Transverse colon (tissue), 4 donors: ENCODE measurements at regions not wholly inside any gene's neighbourhood (a gene's known extent, or its start where the extent isn't known, plus 50 kb on each side); places are given as distances from the start of the nearest gene placed in this dataset.

Experiments used
- DNase-seq: peaks from one replicate; pipeline ENCODE4 v3.0.0-alpha.2; 2019
- H3K27ac ChIP-seq, 4 donors: fragments of 200-600 bp; sonication (generic); 2 replicates each; pipeline ENCODE4 v1.5.1; 2016 to 2018; ENCODE audit warnings: inconsistent platforms in 4 of 4
- H3K27me3 ChIP-seq: fragments of 200-600 bp; sonication (generic); 2 replicates; pipeline ENCODE4 v1.5.1; 2017; ENCODE audit warnings: inconsistent platforms
- H3K36me3 ChIP-seq, 4 donors: fragments of 200-600 bp; sonication (generic); 2 replicates each; pipeline ENCODE4 v1.5.1; 2017 to 2019; ENCODE audit warnings: inconsistent platforms in 4 of 4
- H3K4me1 ChIP-seq, 4 donors: fragments of 200-600 bp; sonication (generic); 2 replicates each; pipeline ENCODE4 v1.5.1; 2017 to 2020; ENCODE audit warnings: inconsistent platforms in 4 of 4
- H3K4me3 ChIP-seq, 4 donors: fragments of 200-600 bp; sonication (generic); 1 replicate in 1 of 4; 2 replicates in 3 of 4; pipeline versions ENCODE4 v1.5.1 to v1.6.1; 2017 to 2019; ENCODE audit warnings: inconsistent platforms in 4 of 4
- H3K9me3 ChIP-seq, 2 donors: fragments of 200-600 bp; sonication (generic); 2 replicates each; pipeline ENCODE4 v1.5.1; 2017 to 2019; ENCODE audit warnings: inconsistent platforms in 2 of 2
- EP300 ChIP-seq: sonication (generic); formaldehyde crosslinking; IDR thresholded peaks from one replicate; pipeline ENCODE4 v1.6.1; 2017; ENCODE audit warnings: antibody characterized with exemption, low read depth
- POLR2A ChIP-seq: fragments of 450-650 bp; IDR thresholded peaks from one replicate; pipeline ENCODE4 v1.6.1; 2016; ENCODE audit warnings: antibody characterized with exemption, mild to moderate bottlenecking, moderate library complexity
- POLR2AphosphoS5 ChIP-seq, 3 donors: sonication (generic); formaldehyde crosslinking; IDR thresholded peaks; one replicate each; pipeline ENCODE4 v1.6.1; 2016; ENCODE audit warnings: antibody characterized with exemption in 3 of 3
- WGBS, 2 donors: methylation state at CpG; one replicate each; pipeline ENCODE4 v1.1.5; 2018; ENCODE audit warnings: low coverage in 1 of 2; 5-methylcytosine and 5-hydroxymethylcytosine counted together
- in situ Hi-C, 4 donors: fragments of 200-750 bp; cut with MboI; loops; one replicate each; pipeline versions ENCODE4 v1.15.0 to v1.15.1; 2017; ENCODE audit warnings: low sequenced_read_pairs in 3 of 4, low pct_ligation_motif_present in 1 of 4, low pct_unique_long_range_greater_than_20kb in 1 of 4
- intact Hi-C: fragments of 100-400 bp; cut with DNase I; formaldehyde crosslinking; loops from one replicate; pipeline ENCODE4 v1.15.1; 2023; ENCODE audit warnings: low total_unique reads
- TF ChIP-seq, protein P1 (sequence below), 5 experiments: fragments of 200-600 bp in 3 of 5; fragments of 450-650 bp in 2 of 5; sonication (generic) in 3 of 5; IDR thresholded peaks; 1 replicate in 2 of 5; 2 replicates in 3 of 5; pipeline ENCODE4 v1.5.1; 2016 to 2017; ENCODE audit warnings: antibody characterized with exemption in 5 of 5, inconsistent platforms in 3 of 5, mild to moderate bottlenecking in 2 of 5, moderate library complexity in 1 of 5

DNA sequence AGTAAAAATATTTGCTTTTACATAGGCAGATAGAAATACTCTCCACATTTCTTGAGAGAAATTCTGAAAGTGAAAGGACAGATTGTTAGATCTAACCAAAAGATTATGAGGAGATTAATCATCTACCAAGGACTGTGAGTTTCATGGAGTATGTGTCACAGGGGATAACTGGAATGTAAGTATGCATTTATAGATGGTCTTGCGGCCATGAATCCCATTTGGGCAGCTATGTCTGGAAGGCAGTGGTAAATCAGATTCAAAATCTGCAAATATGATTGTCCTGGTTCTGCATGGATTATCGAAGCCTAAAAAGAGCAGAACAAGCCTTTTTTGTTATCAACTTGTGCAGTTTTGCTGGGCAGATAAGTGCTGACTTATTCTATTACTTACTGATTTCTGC, 293.8 kb downstream of the RFPL4B start:
- Histone ChIP-seq H3K27ac (no peak overlapping the region), H3K36me3 (no peaks in the 10 kb centered on the region), H3K4me3 (no peak overlapping the region), H3K9me3 (no peaks in the 10 kb centered on the region), H3K27me3 (no peaks in the 10 kb centered on the region), H3K4me1 (no peaks in the 10 kb centered on the region)
- WGBS, 2 donors: 53 to 63% methylated on average over 2 of the region's 2 CpGs
- TF ChIP-seq EP300: no peak
- no peak for TF ChIP-seq POLR2A
- TF ChIP-seq POLR2AphosphoS5 (IDR thresholded peaks at IDR 0.05): no peak
- TF ChIP-seq, protein P1, sequence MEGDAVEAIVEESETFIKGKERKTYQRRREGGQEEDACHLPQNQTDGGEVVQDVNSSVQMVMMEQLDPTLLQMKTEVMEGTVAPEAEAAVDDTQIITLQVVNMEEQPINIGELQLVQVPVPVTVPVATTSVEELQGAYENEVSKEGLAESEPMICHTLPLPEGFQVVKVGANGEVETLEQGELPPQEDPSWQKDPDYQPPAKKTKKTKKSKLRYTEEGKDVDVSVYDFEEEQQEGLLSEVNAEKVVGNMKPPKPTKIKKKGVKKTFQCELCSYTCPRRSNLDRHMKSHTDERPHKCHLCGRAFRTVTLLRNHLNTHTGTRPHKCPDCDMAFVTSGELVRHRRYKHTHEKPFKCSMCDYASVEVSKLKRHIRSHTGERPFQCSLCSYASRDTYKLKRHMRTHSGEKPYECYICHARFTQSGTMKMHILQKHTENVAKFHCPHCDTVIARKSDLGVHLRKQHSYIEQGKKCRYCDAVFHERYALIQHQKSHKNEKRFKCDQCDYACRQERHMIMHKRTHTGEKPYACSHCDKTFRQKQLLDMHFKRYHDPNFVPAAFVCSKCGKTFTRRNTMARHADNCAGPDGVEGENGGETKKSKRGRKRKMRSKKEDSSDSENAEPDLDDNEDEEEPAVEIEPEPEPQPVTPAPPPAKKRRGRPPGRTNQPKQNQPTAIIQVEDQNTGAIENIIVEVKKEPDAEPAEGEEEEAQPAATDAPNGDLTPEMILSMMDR (IDR thresholded peaks at IDR 0.05): no peak
- intact Hi-C loops (no loop called here), in situ Hi-C loops (no loop called here)
- DNase-seq: no peak

DNA sequence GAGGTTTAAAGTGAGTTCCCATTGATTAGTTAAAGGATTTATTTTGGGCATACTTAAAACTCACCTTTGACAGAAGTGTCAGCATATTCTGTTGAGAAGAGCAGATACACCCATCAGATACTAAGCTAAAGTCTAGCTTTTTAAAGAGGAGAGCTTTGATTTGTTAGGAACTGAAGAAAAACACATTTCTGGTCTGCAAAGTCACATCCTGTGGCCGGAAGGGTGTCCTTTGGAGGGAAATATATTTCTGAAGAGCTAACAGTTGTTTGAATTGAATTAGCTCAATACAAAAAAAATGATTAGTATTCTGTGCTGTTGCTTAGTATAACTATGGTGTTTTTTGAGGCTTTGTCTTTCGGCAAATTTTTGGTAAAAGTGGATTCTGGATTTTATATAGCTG, 302.7 kb downstream of the RFPL4B start:
- Histone ChIP-seq H3K27me3 (no peaks in the 10 kb centered on the region), H3K4me1 (no peaks in the 10 kb centered on the region), H3K27ac (no peak overlapping the region), H3K9me3 (no peaks in the 10 kb centered on the region), H3K36me3 (no peaks in the 10 kb centered on the region), H3K4me3 (no peak overlapping the region)
- no peak for TF ChIP-seq POLR2A
- no peak for TF ChIP-seq EP300
- no peak for TF ChIP-seq POLR2AphosphoS5 (IDR thresholded peaks at IDR 0.05)
- TF ChIP-seq, protein P1 (IDR thresholded peaks at IDR 0.05): no peak
- intact Hi-C loops: no loop called here
- no peak for DNase-seq
- WGBS, 2 donors: 66 to 71% methylated on average over 2 of the region's 2 CpGs
- in situ Hi-C loops: no loop called here

GRCh38 chr6:112651239-112651638, 304.1 kb downstream of the RFPL4B start:
- Histone ChIP-seq H3K27me3 (no peaks in the 10 kb centered on the region), H3K4me3 (no peak overlapping the region), H3K27ac (no peak overlapping the region), H3K36me3 (no peaks in the 10 kb centered on the region), H3K4me1 (no peaks in the 10 kb centered on the region), H3K9me3 (no peaks in the 10 kb centered on the region)
- WGBS, 2 donors: 61 to 70% methylated on average over 3 to 4 of the region's 4 CpGs
- TF ChIP-seq, protein P1 (IDR thresholded peaks at IDR 0.05): no peak
- TF ChIP-seq POLR2A (no peak), POLR2AphosphoS5 (IDR thresholded peaks at IDR 0.05) (no peak), EP300 (no peak)
- intact Hi-C loops: no loop called here
- no peak for DNase-seq
- in situ Hi-C loops: no loop called here

DNA sequence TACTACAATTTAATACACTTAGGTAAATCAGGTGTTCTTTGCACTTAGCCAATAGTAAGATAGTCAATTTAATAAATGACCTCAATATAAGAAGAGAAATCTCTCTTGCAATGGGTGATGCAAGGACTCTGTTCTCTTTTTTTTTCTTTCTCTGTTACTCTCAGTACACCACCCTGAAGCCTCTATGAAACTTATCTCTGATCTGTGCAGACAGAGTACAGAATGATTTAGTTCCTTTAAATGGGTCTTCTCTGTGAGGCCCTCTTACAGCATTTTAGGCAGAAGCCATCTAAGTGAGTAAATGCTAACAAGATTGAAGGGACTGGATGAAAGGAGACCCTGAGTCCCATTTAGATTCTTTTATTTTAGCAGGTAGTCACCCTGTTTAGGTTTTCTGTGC, 312.8 kb downstream of the RFPL4B start:
- in situ Hi-C loops: no loop called here
- Histone ChIP-seq H3K27me3 (no peaks in the 10 kb centered on the region), H3K4me3 (no peak overlapping the region), H3K9me3 (no peaks in the 10 kb centered on the region), H3K36me3 (no peaks in the 10 kb centered on the region), H3K27ac (no peak overlapping the region), H3K4me1 (no peaks in the 10 kb centered on the region)
- TF ChIP-seq, protein P1 (IDR thresholded peaks at IDR 0.05): no peak
- TF ChIP-seq POLR2A (no peak), EP300 (no peak), POLR2AphosphoS5 (IDR thresholded peaks at IDR 0.05) (no peak)
- intact Hi-C loops: no loop called here
- no peak for DNase-seq
